Thyroid gland (tissue), 4 donors: ENCODE measurements at regions not wholly inside any gene's neighbourhood (a gene's known extent, or its start where the extent isn't known, plus 50 kb on each side); places are given as distances from the start of the nearest gene placed in this dataset.
"Not testable (repeated sequence)": the region's sequence is repeated elsewhere in the genome, so short reads cannot be mapped to it uniquely, and the experiment has no call there.

Source experiments
- DNase-seq, 2 donors: peaks; one replicate each; pipeline ENCODE4 v3.0.0-alpha.2; 2019
- H3K27ac ChIP-seq, 3 donors: fragments of 200-600 bp; sonication (generic); 1 replicate in 2 of 3; 2 replicates in 1 of 3; pipeline ENCODE4 v1.5.1; 2016 to 2019; ENCODE audit warnings: mild to moderate bottlenecking in 1 of 3, moderate library complexity in 1 of 3
- H3K27me3 ChIP-seq: fragments of 200-600 bp; sonication (generic); one replicate; pipeline ENCODE4 v1.5.1; 2019
- H3K36me3 ChIP-seq, 2 donors: fragments of 200-600 bp; sonication (generic); one replicate each; pipeline ENCODE4 v1.5.1; 2016 to 2019
- H3K4me1 ChIP-seq, 2 donors: fragments of 200-600 bp; sonication (generic); one replicate each; pipeline ENCODE4 v1.5.1; 2017 to 2019
- H3K4me3 ChIP-seq, 3 donors: fragments of 200-600 bp; sonication (generic); replicated peaks in 1 of 3; 1 replicate in 2 of 3; 2 replicates in 1 of 3; pipeline ENCODE4 v1.5.1; 2016; ENCODE audit warnings: mild to moderate bottlenecking in 1 of 3
- H3K9me3 ChIP-seq: fragments of 200-600 bp; sonication (generic); one replicate; pipeline ENCODE4 v1.5.1; 2017
- POLR2A ChIP-seq, 2 donors: fragments of 450-650 bp; IDR thresholded peaks; one replicate each; pipeline ENCODE4 v1.6.1; 2017; ENCODE audit warnings: antibody characterized with exemption in 2 of 2, mild to moderate bottlenecking in 2 of 2, moderate library complexity in 1 of 2
- WGBS, 2 donors: methylation state at CpG; one replicate each; pipeline ENCODE4 v1.1.5; 2017; 5-methylcytosine and 5-hydroxymethylcytosine counted together
- intact Hi-C: fragments of 100-400 bp; cut with DNase I; formaldehyde crosslinking; loops from one replicate; pipeline ENCODE4 v1.15.1; 2023
- TF ChIP-seq, protein P1 (sequence below), 6 experiments: fragments of 200-600 bp in 3 of 6; fragments of 450-650 bp in 3 of 6; sonication (generic) in 3 of 6; IDR thresholded peaks; one replicate each; pipeline ENCODE4 v1.5.1; 2016 to 2019; ENCODE audit warnings: antibody characterized with exemption in 6 of 6, mild to moderate bottlenecking in 2 of 6, inconsistent platforms in 1 of 6, moderate library complexity in 1 of 6

DNA sequence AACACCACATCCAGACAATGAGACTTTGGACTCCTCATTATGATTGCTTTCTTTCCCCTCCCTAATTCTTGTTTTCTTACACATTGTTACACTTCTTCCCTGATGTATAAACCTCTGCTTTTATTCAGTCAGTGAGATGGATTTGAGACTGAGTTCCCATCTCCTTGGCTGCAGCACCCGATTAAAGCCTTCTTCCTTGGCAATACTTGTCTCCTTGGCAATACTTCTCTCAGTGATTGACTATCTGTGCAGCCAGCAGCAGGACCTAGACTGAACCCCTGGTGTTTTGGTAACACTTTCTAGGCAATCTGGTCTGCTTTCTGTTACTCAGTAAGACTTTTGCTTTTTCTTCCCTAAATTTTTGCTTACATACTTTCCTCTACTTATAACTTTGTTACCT is 492.8 kb upstream of the SMC2 start:
- Histone ChIP-seq H3K9me3 (no peaks in the 10 kb centered on the region), H3K4me1 (no peaks in the 10 kb centered on the region), H3K27me3 (no peaks in the 10 kb centered on the region), H3K36me3 (no peaks in the 10 kb centered on the region), H3K4me3 (no peak overlapping the region), H3K27ac (no peak overlapping the region)
- TF ChIP-seq, protein P1, sequence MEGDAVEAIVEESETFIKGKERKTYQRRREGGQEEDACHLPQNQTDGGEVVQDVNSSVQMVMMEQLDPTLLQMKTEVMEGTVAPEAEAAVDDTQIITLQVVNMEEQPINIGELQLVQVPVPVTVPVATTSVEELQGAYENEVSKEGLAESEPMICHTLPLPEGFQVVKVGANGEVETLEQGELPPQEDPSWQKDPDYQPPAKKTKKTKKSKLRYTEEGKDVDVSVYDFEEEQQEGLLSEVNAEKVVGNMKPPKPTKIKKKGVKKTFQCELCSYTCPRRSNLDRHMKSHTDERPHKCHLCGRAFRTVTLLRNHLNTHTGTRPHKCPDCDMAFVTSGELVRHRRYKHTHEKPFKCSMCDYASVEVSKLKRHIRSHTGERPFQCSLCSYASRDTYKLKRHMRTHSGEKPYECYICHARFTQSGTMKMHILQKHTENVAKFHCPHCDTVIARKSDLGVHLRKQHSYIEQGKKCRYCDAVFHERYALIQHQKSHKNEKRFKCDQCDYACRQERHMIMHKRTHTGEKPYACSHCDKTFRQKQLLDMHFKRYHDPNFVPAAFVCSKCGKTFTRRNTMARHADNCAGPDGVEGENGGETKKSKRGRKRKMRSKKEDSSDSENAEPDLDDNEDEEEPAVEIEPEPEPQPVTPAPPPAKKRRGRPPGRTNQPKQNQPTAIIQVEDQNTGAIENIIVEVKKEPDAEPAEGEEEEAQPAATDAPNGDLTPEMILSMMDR (IDR thresholded peaks at IDR 0.05), result no peak
- TF ChIP-seq POLR2A (IDR thresholded peaks at IDR 0.05), result no peak
- intact Hi-C loops, result no loop called here
- no peak for DNase-seq
- WGBS, 2 donors, result 79 to 94% methylated on average over 1 of the region's 1 CpG

DNA sequence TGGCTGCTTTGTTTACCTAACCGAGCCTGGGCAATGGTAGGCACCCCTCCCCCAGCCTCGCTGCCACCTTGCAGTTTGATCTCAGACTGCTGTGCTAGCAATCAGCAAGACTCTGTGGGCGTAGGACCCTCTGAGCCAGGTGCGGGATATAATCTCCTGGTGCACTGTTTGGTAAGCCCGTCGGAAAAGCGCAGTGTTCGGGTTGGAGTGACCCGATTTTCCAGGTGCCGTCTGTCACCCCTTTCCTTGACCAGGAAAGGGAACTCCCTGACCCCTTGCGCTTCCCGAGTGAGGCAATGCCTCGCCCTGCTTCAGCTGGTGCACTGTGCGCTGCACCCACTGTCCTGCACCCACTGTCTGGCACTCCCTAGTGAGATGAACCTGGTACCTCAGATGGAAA is 482.2 kb upstream of the SMC2 start:
- H3K36me3 ChIP-seq, H3K4me1 ChIP-seq, intact Hi-C loops, H3K4me3 ChIP-seq, DNase-seq, H3K27me3 ChIP-seq, H3K9me3 ChIP-seq, H3K27ac ChIP-seq: not testable (repeated sequence)
- WGBS, 2 donors, result 96 to 97% methylated on average over 11 to 14 of the region's 14 CpGs

DNA sequence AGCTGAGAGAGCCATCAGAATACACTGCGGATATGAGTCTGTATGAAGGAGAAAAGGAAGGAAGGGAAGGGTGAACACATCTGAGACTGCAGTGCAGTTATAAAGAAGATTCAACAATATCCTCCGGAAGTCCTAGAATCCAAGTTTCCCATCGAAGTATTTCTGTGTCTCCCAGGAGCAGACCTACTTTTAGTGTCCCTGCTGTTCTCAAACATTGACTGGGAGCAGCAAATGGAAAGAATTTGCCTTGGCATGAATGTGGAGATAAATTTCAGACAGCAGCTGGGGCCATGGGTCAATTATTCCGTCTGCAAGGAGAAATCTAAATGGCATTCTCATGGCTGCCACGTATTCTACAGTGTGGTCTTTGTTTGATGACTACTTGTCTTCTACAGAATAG is 478.1 kb upstream of the SMC2 start:
- WGBS, 2 donors, result 72 to 75% methylated on average over 5 of the region's 5 CpGs
- Histone ChIP-seq H3K9me3 (no peaks in the 10 kb centered on the region), H3K36me3 (no peaks in the 10 kb centered on the region), H3K27me3 (no peaks in the 10 kb centered on the region), H3K4me1 (no peaks in the 10 kb centered on the region), H3K4me3 (no peak overlapping the region), H3K27ac (no peak overlapping the region)
- no peak for DNase-seq
- intact Hi-C loops, result no loop called here
- TF ChIP-seq, protein P1 (IDR thresholded peaks at IDR 0.05), result no peak
- TF ChIP-seq POLR2A (IDR thresholded peaks at IDR 0.05), result no peak

DNA sequence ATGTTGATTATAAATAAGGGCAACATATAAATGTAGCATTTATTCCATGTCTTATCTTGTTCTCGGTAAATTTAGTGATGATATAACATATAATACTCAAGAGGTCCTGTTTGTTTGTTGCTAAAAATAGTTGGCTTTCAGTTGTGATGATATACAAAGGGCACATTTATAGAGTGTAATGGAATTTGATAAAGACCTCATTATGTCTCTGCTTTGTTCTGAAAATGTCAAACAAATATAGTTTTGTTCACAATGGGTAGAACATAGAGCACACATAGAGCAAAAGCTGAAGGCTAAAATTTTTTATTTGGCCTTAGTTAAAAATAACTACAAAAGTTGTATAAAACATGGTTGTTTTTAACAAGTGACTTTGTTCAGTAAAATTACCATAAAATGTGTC is 477.1 kb upstream of the SMC2 start:
- no peaks in the 10 kb centered on the region for H3K4me1 ChIP-seq
- H3K36me3 ChIP-seq, result no peaks in the 10 kb centered on the region
- H3K9me3 ChIP-seq, result no peaks in the 10 kb centered on the region
- DNase-seq, result no peak
- WGBS, 2 donors, result 86 to 88% methylated on average over 1 of the region's 1 CpG
- H3K4me3 ChIP-seq, result no peak overlapping the region
- TF ChIP-seq, protein P1 (IDR thresholded peaks at IDR 0.05), result no peak
- TF ChIP-seq POLR2A (IDR thresholded peaks at IDR 0.05), result no peak
- intact Hi-C loops, result no loop called here
- no peaks in the 10 kb centered on the region for H3K27me3 ChIP-seq
- H3K27ac ChIP-seq, result no peak overlapping the region

DNA sequence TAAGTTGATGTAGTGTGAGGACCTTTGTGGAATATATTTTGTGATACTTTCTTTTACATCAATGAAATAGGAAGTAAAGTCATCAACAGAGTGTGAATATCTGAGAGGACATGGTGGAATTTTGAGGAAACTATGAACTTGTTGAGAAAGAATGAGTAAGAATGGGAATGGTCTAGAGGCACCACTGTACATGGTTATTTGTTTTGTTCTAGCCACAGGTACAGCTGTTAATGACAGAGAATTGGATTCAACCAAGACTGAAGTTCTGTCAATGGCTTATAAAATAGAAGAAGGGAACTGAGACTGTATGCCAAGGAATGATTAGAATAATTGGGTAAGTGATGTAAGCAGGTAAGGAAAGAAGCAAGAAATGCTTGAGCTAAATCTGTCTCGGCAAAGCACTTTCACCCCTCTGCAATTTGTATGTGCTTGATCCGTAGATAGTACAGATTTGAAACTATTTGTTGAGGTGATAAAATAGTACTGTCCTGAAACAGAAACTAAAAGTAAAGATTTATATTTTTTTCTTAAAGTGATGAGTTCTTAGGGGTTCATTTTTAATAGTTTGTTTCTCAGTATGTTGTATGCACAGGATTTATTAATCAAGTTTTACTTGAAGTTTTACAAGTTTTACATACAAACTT is 468.8 kb upstream of the SMC2 start:
- no peak for DNase-seq
- Histone ChIP-seq H3K27ac (no peak overlapping the region), H3K9me3 (no peaks in the 10 kb centered on the region), H3K36me3 (no peaks in the 10 kb centered on the region), H3K4me1 (no peaks in the 10 kb centered on the region), H3K27me3 (no peaks in the 10 kb centered on the region), H3K4me3 (no peak overlapping the region)
- no peak for TF ChIP-seq POLR2A (IDR thresholded peaks at IDR 0.05)
- TF ChIP-seq, protein P1 (IDR thresholded peaks at IDR 0.05), result no peak
- intact Hi-C loops, result no loop called here
- 91 to 92% methylated on average over 2 of the region's 2 CpGs for WGBS, 2 donors

DNA sequence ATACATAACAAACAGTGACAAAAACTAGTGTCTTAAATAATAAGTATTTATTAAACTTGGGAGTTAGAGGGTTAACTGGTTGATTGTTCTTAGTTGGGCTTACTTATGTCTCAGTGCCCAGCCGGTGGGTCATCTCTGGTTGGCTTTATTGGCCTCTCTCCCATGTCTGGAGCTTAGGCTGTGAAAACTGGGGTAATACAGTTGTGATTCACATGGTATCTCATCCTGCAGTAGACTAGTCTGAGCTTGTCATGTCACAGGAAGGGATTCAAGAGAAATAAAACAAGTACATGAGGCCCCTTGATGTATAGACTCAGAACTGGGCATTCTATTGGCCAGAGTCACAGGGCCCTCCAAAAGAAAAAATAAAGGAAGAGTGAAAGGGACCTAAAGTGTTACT is 466.4 kb upstream of the SMC2 start:
- WGBS, 2 donors, result 56 to 60% methylated on average over 1 of the region's 1 CpG
- H3K4me3 ChIP-seq, result no peak overlapping the region
- TF ChIP-seq, protein P1 (IDR thresholded peaks at IDR 0.05), result no peak
- no peak for TF ChIP-seq POLR2A (IDR thresholded peaks at IDR 0.05)
- no peak for DNase-seq
- H3K27ac ChIP-seq, result no peak overlapping the region
- H3K4me1 ChIP-seq, result no peaks in the 10 kb centered on the region
- H3K36me3 ChIP-seq, result no peaks in the 10 kb centered on the region
- intact Hi-C loops, result no loop called here
- no peaks in the 10 kb centered on the region for H3K9me3 ChIP-seq
- H3K27me3 ChIP-seq, result no peaks in the 10 kb centered on the region
